Glutamatergic neuron (in vitro differentiated cells): ENCODE measurements at regions not wholly inside any gene's neighbourhood (a gene's known extent, or its start where the extent isn't known, plus 50 kb on each side); places are given as distances from the start of the nearest gene placed in this dataset.

ENCODE experiments used
- DNase-seq: peaks from one replicate; pipeline ENCODE4 v3.0.0; 2022
- H3K27ac Mint-ChIP-seq: one replicate; pipeline ENCODE4 v1.8.0; 2020; ENCODE audit warnings: mild to moderate bottlenecking, mixed read lengths, inconsistent platforms; ENCODE audit not compliant: unreplicated experiment
- H3K27me3 Mint-ChIP-seq: one replicate; pipeline ENCODE4 v1.8.0; 2020; ENCODE audit warnings: mild to moderate bottlenecking, moderate library complexity, mixed read lengths, inconsistent platforms; ENCODE audit not compliant: unreplicated experiment
- H3K36me3 Mint-ChIP-seq: one replicate; pipeline ENCODE4 v1.8.0; 2020; ENCODE audit warnings: mild to moderate bottlenecking, mixed read lengths, inconsistent platforms; ENCODE audit not compliant: unreplicated experiment
- H3K4me1 Mint-ChIP-seq: one replicate; pipeline ENCODE4 v1.8.0; 2020; ENCODE audit warnings: mild to moderate bottlenecking, low read depth, mixed read lengths, inconsistent platforms; ENCODE audit not compliant: unreplicated experiment
- H3K4me3 Mint-ChIP-seq: one replicate; pipeline ENCODE4 v1.8.0; 2020; ENCODE audit warnings: mild to moderate bottlenecking, mixed read lengths, inconsistent platforms; ENCODE audit not compliant: unreplicated experiment
- H3K9me3 Mint-ChIP-seq: one replicate; pipeline ENCODE4 v1.8.0; 2020; ENCODE audit warnings: mild to moderate bottlenecking, moderate library complexity, mixed read lengths, inconsistent platforms; ENCODE audit not compliant: unreplicated experiment
- CTCF ChIP-seq: fragments of 200-600 bp; sonication (generic); IDR thresholded peaks from one replicate; pipeline ENCODE4 v1.5.0; 2021; ENCODE audit not compliant: partially characterized antibody, unreplicated experiment

- Mint-ChIP-seq H3K27ac (peak overlapping the region; percentile 1), H3K4me1 (peaks cover 25% of the 10 kb centered on the region), H3K27me3 (no peaks in the 10 kb centered on the region), H3K4me3 (no peak overlapping the region), H3K9me3 (peaks cover 10% of the 10 kb centered on the region), H3K36me3 (no peaks in the 10 kb centered on the region)
- no peak for TF ChIP-seq CTCF
- DNase-seq, result no peak
Measured at GRCh38 chr2:173434762-173435569, 80.3 kb downstream of the CDCA7 start.

- no peak for DNase-seq
- H3K9me3 Mint-ChIP-seq, result peaks cover 8% of the 10 kb centered on the region
- H3K4me3 Mint-ChIP-seq, result no peak overlapping the region
- peaks cover 25% of the 10 kb centered on the region for H3K4me1 Mint-ChIP-seq
- no peaks in the 10 kb centered on the region for H3K27me3 Mint-ChIP-seq
- no peak overlapping the region for H3K27ac Mint-ChIP-seq
- no peak for TF ChIP-seq CTCF
- no peaks in the 10 kb centered on the region for H3K36me3 Mint-ChIP-seq
Measured at GRCh38 chr2:173435574-173435973, 80.9 kb downstream of the CDCA7 start.

GRCh38 chr2:173436088-173436487, 81.4 kb downstream of the CDCA7 start:
- DNase-seq, result no peak
- Mint-ChIP-seq H3K27me3 (no peaks in the 10 kb centered on the region), H3K36me3 (no peaks in the 10 kb centered on the region), H3K4me3 (no peak overlapping the region), H3K9me3 (peaks cover 8% of the 10 kb centered on the region), H3K4me1 (peaks cover 25% of the 10 kb centered on the region), H3K27ac (no peak overlapping the region)
- no peak for TF ChIP-seq CTCF

- no peak for DNase-seq
- Mint-ChIP-seq H3K27me3 (no peaks in the 10 kb centered on the region), H3K4me3 (no peak overlapping the region), H3K36me3 (no peaks in the 10 kb centered on the region), H3K4me1 (no peaks in the 10 kb centered on the region), H3K27ac (no peak overlapping the region), H3K9me3 (no peaks in the 10 kb centered on the region)
- TF ChIP-seq CTCF, result no peak
Measured at GRCh38 chr2:173441222-173441621, 86.5 kb downstream of the CDCA7 start.

GRCh38 chr2:173442542-173442941, 87.9 kb downstream of the CDCA7 start:
- DNase-seq, result no peak

More at GRCh38 chr2:173442542-173442941, 87.9 kb downstream of the CDCA7 start:
- TF ChIP-seq CTCF, result no peak
- H3K36me3 Mint-ChIP-seq, result no peaks in the 10 kb centered on the region
- no peaks in the 10 kb centered on the region for H3K27me3 Mint-ChIP-seq
- H3K4me1 Mint-ChIP-seq, result no peaks in the 10 kb centered on the region
- H3K9me3 Mint-ChIP-seq, result no peaks in the 10 kb centered on the region
- no peak overlapping the region for H3K27ac Mint-ChIP-seq
- H3K4me3 Mint-ChIP-seq, result no peak overlapping the region
